ENCODE measurements at regions not wholly inside any gene's neighbourhood (a gene's known extent, or its start where the extent isn't known, plus 50 kb on each side); places are given as distances from the start of the nearest gene placed in this dataset.

DNA sequence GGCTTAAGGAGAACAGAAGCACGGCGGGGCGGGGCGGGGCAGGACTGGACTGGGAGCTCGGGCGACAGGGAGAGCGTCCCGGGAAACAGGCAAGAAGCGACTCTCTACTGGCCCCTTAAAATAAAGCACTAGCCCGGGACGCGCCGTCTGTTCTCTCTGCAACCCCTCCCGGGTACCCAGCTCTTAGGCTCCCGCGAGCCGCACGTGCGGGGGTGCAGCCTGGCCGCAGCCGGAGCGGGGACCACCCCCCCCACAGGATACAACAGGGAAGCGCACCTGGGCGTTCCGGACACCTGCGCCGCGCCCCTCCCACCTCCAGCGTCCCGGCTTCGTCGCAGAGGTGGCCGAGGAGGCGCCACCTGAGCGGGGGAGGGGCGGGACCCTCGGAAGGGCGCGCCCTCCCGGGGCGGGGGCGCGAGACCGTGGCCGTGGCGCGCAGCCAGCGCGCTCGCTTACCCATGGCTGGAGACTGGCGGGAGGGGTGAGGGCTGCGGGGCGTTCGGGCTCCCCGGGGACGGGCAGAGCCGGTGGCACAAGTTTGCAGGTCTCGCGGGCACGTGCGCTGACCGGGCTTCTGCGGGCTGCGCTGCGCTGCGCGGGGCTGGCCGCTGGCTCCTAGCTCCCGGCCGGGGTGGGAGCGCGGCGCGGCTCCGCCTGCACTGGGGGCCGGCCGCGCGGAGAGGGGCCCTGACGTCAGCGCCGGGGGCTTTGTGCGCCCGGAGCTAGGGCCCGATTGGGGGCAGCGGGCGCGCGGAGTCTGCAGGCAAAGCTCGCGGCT lies 91.5 kb downstream of the GEMIN8 start:
- TF ChIP-seq, protein P1, sequence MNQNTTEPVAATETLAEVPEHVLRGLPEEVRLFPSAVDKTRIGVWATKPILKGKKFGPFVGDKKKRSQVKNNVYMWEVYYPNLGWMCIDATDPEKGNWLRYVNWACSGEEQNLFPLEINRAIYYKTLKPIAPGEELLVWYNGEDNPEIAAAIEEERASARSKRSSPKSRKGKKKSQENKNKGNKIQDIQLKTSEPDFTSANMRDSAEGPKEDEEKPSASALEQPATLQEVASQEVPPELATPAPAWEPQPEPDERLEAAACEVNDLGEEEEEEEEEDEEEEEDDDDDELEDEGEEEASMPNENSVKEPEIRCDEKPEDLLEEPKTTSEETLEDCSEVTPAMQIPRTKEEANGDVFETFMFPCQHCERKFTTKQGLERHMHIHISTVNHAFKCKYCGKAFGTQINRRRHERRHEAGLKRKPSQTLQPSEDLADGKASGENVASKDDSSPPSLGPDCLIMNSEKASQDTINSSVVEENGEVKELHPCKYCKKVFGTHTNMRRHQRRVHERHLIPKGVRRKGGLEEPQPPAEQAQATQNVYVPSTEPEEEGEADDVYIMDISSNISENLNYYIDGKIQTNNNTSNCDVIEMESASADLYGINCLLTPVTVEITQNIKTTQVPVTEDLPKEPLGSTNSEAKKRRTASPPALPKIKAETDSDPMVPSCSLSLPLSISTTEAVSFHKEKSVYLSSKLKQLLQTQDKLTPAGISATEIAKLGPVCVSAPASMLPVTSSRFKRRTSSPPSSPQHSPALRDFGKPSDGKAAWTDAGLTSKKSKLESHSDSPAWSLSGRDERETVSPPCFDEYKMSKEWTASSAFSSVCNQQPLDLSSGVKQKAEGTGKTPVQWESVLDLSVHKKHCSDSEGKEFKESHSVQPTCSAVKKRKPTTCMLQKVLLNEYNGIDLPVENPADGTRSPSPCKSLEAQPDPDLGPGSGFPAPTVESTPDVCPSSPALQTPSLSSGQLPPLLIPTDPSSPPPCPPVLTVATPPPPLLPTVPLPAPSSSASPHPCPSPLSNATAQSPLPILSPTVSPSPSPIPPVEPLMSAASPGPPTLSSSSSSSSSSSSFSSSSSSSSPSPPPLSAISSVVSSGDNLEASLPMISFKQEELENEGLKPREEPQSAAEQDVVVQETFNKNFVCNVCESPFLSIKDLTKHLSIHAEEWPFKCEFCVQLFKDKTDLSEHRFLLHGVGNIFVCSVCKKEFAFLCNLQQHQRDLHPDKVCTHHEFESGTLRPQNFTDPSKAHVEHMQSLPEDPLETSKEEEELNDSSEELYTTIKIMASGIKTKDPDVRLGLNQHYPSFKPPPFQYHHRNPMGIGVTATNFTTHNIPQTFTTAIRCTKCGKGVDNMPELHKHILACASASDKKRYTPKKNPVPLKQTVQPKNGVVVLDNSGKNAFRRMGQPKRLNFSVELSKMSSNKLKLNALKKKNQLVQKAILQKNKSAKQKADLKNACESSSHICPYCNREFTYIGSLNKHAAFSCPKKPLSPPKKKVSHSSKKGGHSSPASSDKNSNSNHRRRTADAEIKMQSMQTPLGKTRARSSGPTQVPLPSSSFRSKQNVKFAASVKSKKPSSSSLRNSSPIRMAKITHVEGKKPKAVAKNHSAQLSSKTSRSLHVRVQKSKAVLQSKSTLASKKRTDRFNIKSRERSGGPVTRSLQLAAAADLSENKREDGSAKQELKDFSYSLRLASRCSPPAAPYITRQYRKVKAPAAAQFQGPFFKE (tag by site-specific recombination; IDR thresholded peaks at IDR 0.05; ENCODE audit: borderline replicate concordance): no peak
- peak; percentile 42; the same call in 1 of the 2 replicates for TF ChIP-seq CTCF (tag by site-specific recombination; IDR thresholded peaks at IDR 0.05)
- no peak for TF ChIP-seq BCL11B (tag by site-specific recombination; IDR thresholded peaks at IDR 0.05; ENCODE audit: low read depth)
- TF ChIP-seq ZNF274 (IDR thresholded peaks at IDR 0.05; ENCODE audit: low read length): no peak
- TF ChIP-seq ZNF274 (tag by site-specific recombination; IDR thresholded peaks at IDR 0.05; ENCODE audit: borderline replicate concordance): no peak
- TF ChIP-seq, protein P2, sequence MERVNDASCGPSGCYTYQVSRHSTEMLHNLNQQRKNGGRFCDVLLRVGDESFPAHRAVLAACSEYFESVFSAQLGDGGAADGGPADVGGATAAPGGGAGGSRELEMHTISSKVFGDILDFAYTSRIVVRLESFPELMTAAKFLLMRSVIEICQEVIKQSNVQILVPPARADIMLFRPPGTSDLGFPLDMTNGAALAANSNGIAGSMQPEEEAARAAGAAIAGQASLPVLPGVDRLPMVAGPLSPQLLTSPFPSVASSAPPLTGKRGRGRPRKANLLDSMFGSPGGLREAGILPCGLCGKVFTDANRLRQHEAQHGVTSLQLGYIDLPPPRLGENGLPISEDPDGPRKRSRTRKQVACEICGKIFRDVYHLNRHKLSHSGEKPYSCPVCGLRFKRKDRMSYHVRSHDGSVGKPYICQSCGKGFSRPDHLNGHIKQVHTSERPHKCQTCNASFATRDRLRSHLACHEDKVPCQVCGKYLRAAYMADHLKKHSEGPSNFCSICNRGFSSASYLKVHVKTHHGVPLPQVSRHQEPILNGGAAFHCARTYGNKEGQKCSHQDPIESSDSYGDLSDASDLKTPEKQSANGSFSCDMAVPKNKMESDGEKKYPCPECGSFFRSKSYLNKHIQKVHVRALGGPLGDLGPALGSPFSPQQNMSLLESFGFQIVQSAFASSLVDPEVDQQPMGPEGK (tag by site-specific recombination; IDR thresholded peaks at IDR 0.05): peak; percentile 16
